Ascending aorta (tissue), 2 donors: ENCODE measurements at regions not wholly inside any gene's neighbourhood (a gene's known extent, or its start where the extent isn't known, plus 50 kb on each side); places are given as distances from the start of the nearest gene placed in this dataset.

Source experiments
- DNase-seq, 2 donors: peaks; one replicate each; pipeline ENCODE4 v3.0.0-alpha.2; 2019; ENCODE audit warnings: low spot score in 2 of 2
- H3K27ac ChIP-seq, 2 donors: fragments of 200-600 bp; sonication (generic); one replicate each; pipeline ENCODE4 v1.5.1; 2016 to 2017; ENCODE audit warnings: mild to moderate bottlenecking in 1 of 2
- H3K27me3 ChIP-seq: fragments of 200-600 bp; sonication (generic); one replicate; pipeline ENCODE4 v1.5.1; 2017
- H3K36me3 ChIP-seq, 2 donors: fragments of 200-600 bp; sonication (generic); one replicate each; pipeline ENCODE4 v1.5.1; 2016
- H3K4me1 ChIP-seq, 2 donors: fragments of 200-600 bp; sonication (generic); one replicate each; pipeline ENCODE4 v1.5.1; 2016 to 2017; ENCODE audit warnings: mild to moderate bottlenecking in 1 of 2
- H3K4me3 ChIP-seq, 2 donors: fragments of 200-600 bp; sonication (generic); one replicate each; pipeline ENCODE4 v1.5.1; 2016 to 2017; ENCODE audit warnings: mild to moderate bottlenecking in 1 of 2
- H3K9me3 ChIP-seq, 2 donors: fragments of 200-600 bp; sonication (generic); one replicate each; pipeline ENCODE4 v1.5.1; 2016
- CTCF ChIP-seq, 3 experiments: fragments of 200-600 bp in 2 of 3; fragments of 450-650 bp in 1 of 3; sonication (generic) in 2 of 3; IDR thresholded peaks; one replicate each; pipeline ENCODE4 v1.5.1; 2016 to 2019; ENCODE audit warnings: antibody characterized with exemption in 3 of 3, mild to moderate bottlenecking in 1 of 3, moderate library complexity in 1 of 3
- intact Hi-C: fragments of 100-400 bp; cut with DNase I; formaldehyde crosslinking; loops from one replicate; pipeline ENCODE4 v1.15.1; 2023

- H3K9me3 ChIP-seq = no peaks in the 10 kb centered on the region
- no peak overlapping the region for H3K27ac ChIP-seq
- no peaks in the 10 kb centered on the region for H3K36me3 ChIP-seq
- H3K27me3 ChIP-seq = no peaks in the 10 kb centered on the region
- TF ChIP-seq CTCF (IDR thresholded peaks at IDR 0.05) = no peak
- H3K4me1 ChIP-seq = no peaks in the 10 kb centered on the region
- intact Hi-C loops = no loop called here
- no peak for DNase-seq
- H3K4me3 ChIP-seq = no peak overlapping the region
These were observed 50.8 kb upstream of the ZNF280D start for GRCh38 chr15:56783857-56784661.

GRCh38 chr15:56783156-56783856 is 50.0 kb upstream of the ZNF280D start:
- intact Hi-C loops = no loop called here
- H3K4me1 ChIP-seq = no peaks in the 10 kb centered on the region

More at GRCh38 chr15:56783156-56783856, 50.0 kb upstream of the ZNF280D start:
- no peak for TF ChIP-seq CTCF (IDR thresholded peaks at IDR 0.05)
- Histone ChIP-seq H3K9me3 (no peaks in the 10 kb centered on the region), H3K27ac (no peak overlapping the region), H3K27me3 (no peaks in the 10 kb centered on the region), H3K36me3 (no peaks in the 10 kb centered on the region), H3K4me3 (no peak overlapping the region)
- no peak for DNase-seq
